K562 (cell line): ENCODE measurements at regions not wholly inside any gene's neighbourhood (a gene's known extent, or its start where the extent isn't known, plus 50 kb on each side); places are given as distances from the start of the nearest gene placed in this dataset.

Source experiments
- BCLAF1 ChIP-seq, 2 experiments: fragments of 450-650 bp in 1 of 2; IDR thresholded peaks; 2 replicates each; pipeline ENCODE4 v1.6.1; 2011 to 2017; ENCODE audit warnings: low read depth in 2 of 2, antibody characterized with exemption in 1 of 2, borderline replicate concordance in 1 of 2, low read length in 1 of 2, mild to moderate bottlenecking in 1 of 2, mixed read lengths in 1 of 2; ENCODE audit not compliant: control insufficient read depth in 1 of 2
- BRD9 ChIP-seq: fragments of 450-650 bp; IDR thresholded peaks from 2 replicates; pipeline ENCODE4 v1.6.1; 2018; ENCODE audit warnings: low read depth; ENCODE audit not compliant: partially characterized antibody
- CUX1 ChIP-seq: fragments of 200-800 bp; sonication (Bioruptor generic); IDR thresholded peaks from 2 replicates; pipeline ENCODE4 v1.6.1; 2016; ENCODE audit warnings: missing genetic modification characterization, missing compliant biosample characterization
- DNMT1 ChIP-seq: fragments of 450-650 bp; IDR thresholded peaks from 2 replicates; pipeline ENCODE4 v1.6.1; 2016; ENCODE audit warnings: antibody characterized with exemption, mild to moderate bottlenecking
- GTF2B ChIP-seq: IDR thresholded peaks from 2 replicates; pipeline ENCODE4 v1.6.1; 2011; ENCODE audit not compliant: insufficient read length; ENCODE audit errors: extremely low read depth
- NR2C1 ChIP-seq, 2 experiments: fragments of 450-650 bp; IDR thresholded peaks; 2 replicates each; pipeline ENCODE4 v1.6.1; 2017; ENCODE audit warnings: mild to moderate bottlenecking in 2 of 2, antibody characterized with exemption in 1 of 2, inconsistent platforms in 1 of 2, missing compliant biosample characterization in 1 of 2, missing genetic modification characterization in 1 of 2
- RFX1 ChIP-seq: fragments of 450-650 bp; IDR thresholded peaks from 2 replicates; pipeline ENCODE4 v1.6.1; 2016; ENCODE audit warnings: mild to moderate bottlenecking, moderate library complexity
- ZBTB12 ChIP-seq: fragments of 250-450 bp; sonication (Bioruptor Pico); IDR thresholded peaks from 2 replicates; pipeline ENCODE4 v1.4.0; 2020

- no peak for TF ChIP-seq RFX1
- TF ChIP-seq NR2C1 (IDR thresholded peaks at IDR 0.05) = no peak
- no peak for TF ChIP-seq NR2C1 (tag; IDR thresholded peaks at IDR 0.05)
- TF ChIP-seq CUX1 = no peak
- no peak for TF ChIP-seq BRD9
- no peak for TF ChIP-seq BCLAF1 (IDR thresholded peaks at IDR 0.05; ENCODE audit: borderline replicate concordance in 1 of 2, control insufficient read depth in 1 of 2, low read depth in 2 of 2, low read length in 1 of 2)
- TF ChIP-seq ZBTB12 (CRISPR knock-in tag) = no peak
- no peak for TF ChIP-seq DNMT1
- TF ChIP-seq GTF2B = no peak
These were observed 446.8 kb upstream of the DCN start (continued) for GRCh38 chr12:91629440-91629839.
